HEK293T (cell line): ENCODE measurements at regions not wholly inside any gene's neighbourhood (a gene's known extent, or its start where the extent isn't known, plus 50 kb on each side); places are given as distances from the start of the nearest gene placed in this dataset.

Experiments used
- BHLHE40 ChIP-seq: fragments of 450-650 bp; IDR thresholded peaks from 2 replicates; pipeline ENCODE4 v1.6.1; 2016; ENCODE audit warnings: mild to moderate bottlenecking, moderate library complexity, borderline replicate concordance
- ZNF384 ChIP-seq: fragments of 450-650 bp; IDR thresholded peaks from 2 replicates; pipeline ENCODE4 v1.6.1; 2016

DNA sequence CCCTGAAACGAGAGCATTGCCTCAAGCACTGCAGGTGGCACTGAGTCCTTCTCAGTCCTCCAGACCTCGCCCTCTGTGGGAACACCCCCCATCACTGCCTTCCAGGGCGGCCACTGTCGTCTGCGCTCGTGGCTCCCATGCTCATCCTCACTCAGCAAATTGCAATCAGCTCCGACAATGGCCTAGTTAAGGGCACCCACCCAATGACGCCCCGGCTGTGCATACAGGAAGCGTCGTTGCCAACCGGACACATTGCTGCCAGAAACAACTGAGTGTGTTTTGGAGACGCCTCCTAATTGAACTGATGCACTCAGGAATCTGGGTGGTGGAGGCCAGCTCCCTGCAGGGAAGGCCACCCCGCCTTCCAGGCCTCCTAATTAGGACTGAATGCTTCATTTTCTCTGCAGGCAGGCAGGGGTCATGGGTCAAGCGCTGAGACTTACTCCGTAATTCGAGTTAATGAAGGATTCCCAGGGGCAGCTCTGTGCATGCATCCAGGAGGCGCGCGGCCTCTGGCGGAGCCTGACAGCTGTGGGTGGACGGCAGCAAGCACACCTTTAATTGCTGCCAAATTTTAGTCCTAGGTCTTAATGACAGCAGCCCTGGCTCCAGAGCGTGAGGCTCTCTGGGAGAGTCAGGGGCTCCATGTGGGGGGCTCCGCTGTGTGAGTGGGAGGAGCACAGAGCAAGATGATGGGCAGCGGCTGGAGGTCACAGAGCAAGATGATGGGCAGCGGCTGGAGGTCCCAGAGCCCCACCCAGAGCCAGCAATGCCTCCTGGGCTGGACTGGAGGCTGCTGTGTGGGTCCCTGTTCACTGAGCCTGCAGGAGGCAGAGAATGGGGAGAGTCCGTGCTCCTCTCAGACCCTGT lies 199.0 kb downstream of the BRD1 start:
- TF ChIP-seq ZNF384 = no peak
- no peak for TF ChIP-seq BHLHE40
